ENCODE measurements at regions not wholly inside any gene's neighbourhood (a gene's known extent, or its start where the extent isn't known, plus 50 kb on each side); places are given as distances from the start of the nearest gene placed in this dataset.

- Histone ChIP-seq H3K4me3 (ENCODE audit: low read length) (no peak overlapping the region), H3K9ac (ENCODE audit: low read length) (no peak overlapping the region), H3K36me3 (ENCODE audit: insufficient read depth, low read length) (no peaks in the 10 kb centered on the region), H3K9me3 (ENCODE audit: low read length) (no peaks in the 10 kb centered on the region), H3F3A (ENCODE audit: insufficient read depth, low read length, poor library complexity, severe bottlenecking) (no peaks in the 10 kb centered on the region), H4K20me1 (ENCODE audit: insufficient read depth) (no peaks in the 10 kb centered on the region), H2AFZ (ENCODE audit: low read depth, low read length) (no peak overlapping the region), H3K9me2 (ENCODE audit: insufficient read depth, low read length) (no peaks in the 10 kb centered on the region), H3K27ac (ENCODE audit: low read length) (no peak overlapping the region), H3K4me2 (ENCODE audit: low read length) (no peak overlapping the region), H3K79me2 (replicated peaks; ENCODE audit: insufficient read depth, low read length) (no peaks in the 10 kb centered on the region), H3K27me3 (ENCODE audit: insufficient read depth, low read depth, low read length) (no peaks in the 10 kb centered on the region)
- TF ChIP-seq CTCF (IDR thresholded peaks at IDR 0.05; ENCODE audit: poor library complexity, severe bottlenecking) (no peak), EZH2 (IDR thresholded peaks at IDR 0.05; ENCODE audit: borderline replicate concordance, insufficient read depth, low read length, poor library complexity, severe bottlenecking) (no peak), MXI1 (conservative IDR thresholded peaks at IDR 0.05; ENCODE audit: poor library complexity, severe bottlenecking) (no peak), POLR2AphosphoS5 (IDR thresholded peaks at IDR 0.05) (no peak), RAD21 (conservative IDR thresholded peaks at IDR 0.05) (no peak), TAF1 (IDR thresholded peaks at IDR 0.05; ENCODE audit: low read depth) (no peak), EP300 (conservative IDR thresholded peaks at IDR 0.05; ENCODE audit: poor library complexity, severe bottlenecking) (no peak), SMC3 (conservative IDR thresholded peaks at IDR 0.05; ENCODE audit: poor library complexity) (no peak)
- TF ChIP-seq, protein P1, sequence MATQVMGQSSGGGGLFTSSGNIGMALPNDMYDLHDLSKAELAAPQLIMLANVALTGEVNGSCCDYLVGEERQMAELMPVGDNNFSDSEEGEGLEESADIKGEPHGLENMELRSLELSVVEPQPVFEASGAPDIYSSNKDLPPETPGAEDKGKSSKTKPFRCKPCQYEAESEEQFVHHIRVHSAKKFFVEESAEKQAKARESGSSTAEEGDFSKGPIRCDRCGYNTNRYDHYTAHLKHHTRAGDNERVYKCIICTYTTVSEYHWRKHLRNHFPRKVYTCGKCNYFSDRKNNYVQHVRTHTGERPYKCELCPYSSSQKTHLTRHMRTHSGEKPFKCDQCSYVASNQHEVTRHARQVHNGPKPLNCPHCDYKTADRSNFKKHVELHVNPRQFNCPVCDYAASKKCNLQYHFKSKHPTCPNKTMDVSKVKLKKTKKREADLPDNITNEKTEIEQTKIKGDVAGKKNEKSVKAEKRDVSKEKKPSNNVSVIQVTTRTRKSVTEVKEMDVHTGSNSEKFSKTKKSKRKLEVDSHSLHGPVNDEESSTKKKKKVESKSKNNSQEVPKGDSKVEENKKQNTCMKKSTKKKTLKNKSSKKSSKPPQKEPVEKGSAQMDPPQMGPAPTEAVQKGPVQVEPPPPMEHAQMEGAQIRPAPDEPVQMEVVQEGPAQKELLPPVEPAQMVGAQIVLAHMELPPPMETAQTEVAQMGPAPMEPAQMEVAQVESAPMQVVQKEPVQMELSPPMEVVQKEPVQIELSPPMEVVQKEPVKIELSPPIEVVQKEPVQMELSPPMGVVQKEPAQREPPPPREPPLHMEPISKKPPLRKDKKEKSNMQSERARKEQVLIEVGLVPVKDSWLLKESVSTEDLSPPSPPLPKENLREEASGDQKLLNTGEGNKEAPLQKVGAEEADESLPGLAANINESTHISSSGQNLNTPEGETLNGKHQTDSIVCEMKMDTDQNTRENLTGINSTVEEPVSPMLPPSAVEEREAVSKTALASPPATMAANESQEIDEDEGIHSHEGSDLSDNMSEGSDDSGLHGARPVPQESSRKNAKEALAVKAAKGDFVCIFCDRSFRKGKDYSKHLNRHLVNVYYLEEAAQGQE (IDR thresholded peaks at IDR 0.05; ENCODE audit: borderline replicate concordance): no peak
These were observed 219.7 kb upstream of the SPRY2 start for GRCh38 chr13:80560609-80561008.

- H3K36me3 ChIP-seq (ENCODE audit: insufficient read depth, low read length): no peaks in the 10 kb centered on the region
- no peak overlapping the region for H3K4me2 ChIP-seq (ENCODE audit: low read length)
- H4K20me1 ChIP-seq (ENCODE audit: insufficient read depth): no peaks in the 10 kb centered on the region
- no peaks in the 10 kb centered on the region for H3K9me3 ChIP-seq (ENCODE audit: low read length)
- no peaks in the 10 kb centered on the region for H3F3A ChIP-seq (ENCODE audit: insufficient read depth, low read length, poor library complexity, severe bottlenecking)
- no peaks in the 10 kb centered on the region for H3K27me3 ChIP-seq (ENCODE audit: insufficient read depth, low read depth, low read length)
- H3K4me3 ChIP-seq (ENCODE audit: low read length): no peak overlapping the region
- no peaks in the 10 kb centered on the region for H3K79me2 ChIP-seq (replicated peaks; ENCODE audit: insufficient read depth, low read length)
- no peak overlapping the region for H3K27ac ChIP-seq (ENCODE audit: low read length)
- H2AFZ ChIP-seq (ENCODE audit: low read depth, low read length): no peak overlapping the region
- no peak for TF ChIP-seq MXI1 (conservative IDR thresholded peaks at IDR 0.05; ENCODE audit: poor library complexity, severe bottlenecking)
- no peak for TF ChIP-seq EP300 (conservative IDR thresholded peaks at IDR 0.05; ENCODE audit: poor library complexity, severe bottlenecking)
- no peak for TF ChIP-seq SMC3 (conservative IDR thresholded peaks at IDR 0.05; ENCODE audit: poor library complexity)
- TF ChIP-seq EZH2 (IDR thresholded peaks at IDR 0.05; ENCODE audit: borderline replicate concordance, insufficient read depth, low read length, poor library complexity, severe bottlenecking): no peak
- no peak for TF ChIP-seq CTCF (IDR thresholded peaks at IDR 0.05; ENCODE audit: poor library complexity, severe bottlenecking)
- TF ChIP-seq POLR2AphosphoS5 (IDR thresholded peaks at IDR 0.05): no peak
- TF ChIP-seq, protein P1 (IDR thresholded peaks at IDR 0.05; ENCODE audit: borderline replicate concordance): no peak
- TF ChIP-seq RAD21 (conservative IDR thresholded peaks at IDR 0.05): no peak
- TF ChIP-seq TAF1 (IDR thresholded peaks at IDR 0.05; ENCODE audit: low read depth): no peak
- no peak overlapping the region for H3K9ac ChIP-seq (ENCODE audit: low read length)
- no peaks in the 10 kb centered on the region for H3K9me2 ChIP-seq (ENCODE audit: insufficient read depth, low read length)
These were observed 219.0 kb upstream of the SPRY2 start for GRCh38 chr13:80559944-80560343.
